ENCODE measurements at regions not wholly inside any gene's neighbourhood (a gene's known extent, or its start where the extent isn't known, plus 50 kb on each side); places are given as distances from the start of the nearest gene placed in this dataset.

DNA sequence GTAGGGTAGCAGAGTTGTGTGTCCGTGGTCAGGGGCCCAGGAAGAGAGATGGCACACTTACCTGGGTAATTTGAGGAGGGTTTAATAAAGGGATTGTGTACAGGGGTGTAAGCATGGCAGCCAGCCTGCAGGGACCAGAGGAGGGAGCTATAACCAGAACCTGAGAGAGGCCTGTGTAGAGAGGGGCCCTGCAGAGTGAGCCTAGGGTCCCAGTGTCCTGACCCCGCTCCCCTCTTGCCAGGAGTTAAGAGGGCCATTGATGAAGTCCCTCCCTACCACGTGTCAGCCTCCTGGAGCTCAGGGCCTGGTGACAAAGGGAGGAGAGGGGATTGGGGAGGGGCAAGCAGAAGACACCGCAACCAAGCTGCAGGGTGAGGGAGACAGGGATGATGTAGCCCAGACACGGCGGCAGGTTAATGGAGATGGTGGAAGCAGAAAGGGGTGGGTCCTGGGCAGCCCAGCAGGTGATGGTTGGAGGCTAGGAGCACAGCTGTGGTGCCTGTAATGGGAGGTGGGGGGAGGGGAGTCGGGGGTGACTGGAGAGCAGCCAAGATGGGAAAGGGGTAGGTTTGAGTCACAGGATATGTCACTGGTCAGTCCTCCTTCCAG, 165.4 kb upstream of the TOPAZ1 start:
- Histone ChIP-seq H3K9ac (ENCODE audit: low read depth, low read length) (no peak overlapping the region), H2BK5ac (ENCODE audit: low read depth, low read length, poor library complexity, severe bottlenecking) (no peak overlapping the region), H3K36me3 (ENCODE audit: control insufficient read depth, insufficient read depth, low read length) (no peaks in the 10 kb centered on the region), H3K4me1 (ENCODE audit: control insufficient read depth, insufficient read depth, low read length) (no peaks in the 10 kb centered on the region), H4K8ac (ENCODE audit: low read depth in 2 of 2, low read length in 2 of 2) (no peak overlapping the region), H3K4me2 (ENCODE audit: low read depth, low read length) (no peak overlapping the region), H3K14ac (replicated peaks; ENCODE audit: low read depth, low read length) (no peak overlapping the region), H2BK120ac (ENCODE audit: low read depth, low read length) (no peak overlapping the region), H4K91ac (ENCODE audit: insufficient read depth, low read depth, low read length) (no peak overlapping the region), H3K4me3 (ENCODE audit: insufficient read depth, low read depth, low read length) (no peak overlapping the region), H3K4ac (ENCODE audit: low read depth, low read length) (no peak overlapping the region), H3K27me3 (ENCODE audit: control insufficient read depth, insufficient read depth, low read length) (peaks cover 15% of the 10 kb centered on the region), H3K79me1 (ENCODE audit: low read depth in 1 of 2, low read length in 2 of 2) (no peaks in the 10 kb centered on the region), H3K23ac (ENCODE audit: low read depth, low read length) (no peak overlapping the region), H3K18ac (ENCODE audit: low read depth, low read length) (no peak overlapping the region), H2AK5ac (ENCODE audit: low read depth, low read length) (no peak overlapping the region), H2BK15ac (ENCODE audit: low read depth, low read length) (no peak overlapping the region), H3K56ac (ENCODE audit: extremely low read depth, insufficient read depth, low read length) (no peak overlapping the region), H2AFZ (replicated peaks; ENCODE audit: low read length, poor library complexity) (no peak overlapping the region), H4K20me1 (ENCODE audit: insufficient read depth, low read length) (no peaks in the 10 kb centered on the region), H3K27ac (ENCODE audit: insufficient read depth, low read length) (no peak overlapping the region), H3K9me3 (ENCODE audit: control insufficient read depth, insufficient read depth, low read length) (no peaks in the 10 kb centered on the region), H2BK20ac (ENCODE audit: low read depth, low read length) (no peak overlapping the region), H3K9me1 (ENCODE audit: insufficient read depth, low read length) (no peaks in the 10 kb centered on the region), H4K5ac (ENCODE audit: low read depth, low read length) (no peak overlapping the region), H2AK9ac (replicated peaks; ENCODE audit: low read depth, low read length, poor library complexity) (no peak overlapping the region)
- dilution Hi-C loops (cut with HindIII; ENCODE audit: low sequenced_read_pairs, unreplicated experiment) = no loop called here
- intact Hi-C loops (cut with micrococcal nuclease) = no loop called here
- DNase-seq (no peak), ATAC-seq (ENCODE audit: low read depth) (no peak)
- TF ChIP-seq, protein P1, sequence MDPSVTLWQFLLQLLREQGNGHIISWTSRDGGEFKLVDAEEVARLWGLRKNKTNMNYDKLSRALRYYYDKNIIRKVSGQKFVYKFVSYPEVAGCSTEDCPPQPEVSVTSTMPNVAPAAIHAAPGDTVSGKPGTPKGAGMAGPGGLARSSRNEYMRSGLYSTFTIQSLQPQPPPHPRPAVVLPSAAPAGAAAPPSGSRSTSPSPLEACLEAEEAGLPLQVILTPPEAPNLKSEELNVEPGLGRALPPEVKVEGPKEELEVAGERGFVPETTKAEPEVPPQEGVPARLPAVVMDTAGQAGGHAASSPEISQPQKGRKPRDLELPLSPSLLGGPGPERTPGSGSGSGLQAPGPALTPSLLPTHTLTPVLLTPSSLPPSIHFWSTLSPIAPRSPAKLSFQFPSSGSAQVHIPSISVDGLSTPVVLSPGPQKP (IDR thresholded peaks at IDR 0.05; ENCODE audit: borderline replicate concordance, low read depth, low read length) = no peak
- no peak for TF ChIP-seq FOS (IDR thresholded peaks at IDR 0.05; ENCODE audit: low read depth, low read length)
- no peak for TF ChIP-seq SMC3 (IDR thresholded peaks at IDR 0.05; ENCODE audit: low read depth, low read length)
- TF ChIP-seq MAFK (IDR thresholded peaks at IDR 0.05; ENCODE audit: low read depth, low read length) = no peak
- TF ChIP-seq, protein P2, sequence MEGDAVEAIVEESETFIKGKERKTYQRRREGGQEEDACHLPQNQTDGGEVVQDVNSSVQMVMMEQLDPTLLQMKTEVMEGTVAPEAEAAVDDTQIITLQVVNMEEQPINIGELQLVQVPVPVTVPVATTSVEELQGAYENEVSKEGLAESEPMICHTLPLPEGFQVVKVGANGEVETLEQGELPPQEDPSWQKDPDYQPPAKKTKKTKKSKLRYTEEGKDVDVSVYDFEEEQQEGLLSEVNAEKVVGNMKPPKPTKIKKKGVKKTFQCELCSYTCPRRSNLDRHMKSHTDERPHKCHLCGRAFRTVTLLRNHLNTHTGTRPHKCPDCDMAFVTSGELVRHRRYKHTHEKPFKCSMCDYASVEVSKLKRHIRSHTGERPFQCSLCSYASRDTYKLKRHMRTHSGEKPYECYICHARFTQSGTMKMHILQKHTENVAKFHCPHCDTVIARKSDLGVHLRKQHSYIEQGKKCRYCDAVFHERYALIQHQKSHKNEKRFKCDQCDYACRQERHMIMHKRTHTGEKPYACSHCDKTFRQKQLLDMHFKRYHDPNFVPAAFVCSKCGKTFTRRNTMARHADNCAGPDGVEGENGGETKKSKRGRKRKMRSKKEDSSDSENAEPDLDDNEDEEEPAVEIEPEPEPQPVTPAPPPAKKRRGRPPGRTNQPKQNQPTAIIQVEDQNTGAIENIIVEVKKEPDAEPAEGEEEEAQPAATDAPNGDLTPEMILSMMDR (conservative IDR thresholded peaks at IDR 0.05; ENCODE audit: low read depth, low read length) = no peak
- TF ChIP-seq RCOR1 (IDR thresholded peaks at IDR 0.05; ENCODE audit: insufficient replicate concordance, low read length) = no peak
- TF ChIP-seq CHD1 (IDR thresholded peaks at IDR 0.05; ENCODE audit: low read depth, low read length) = no peak
- no peak for TF ChIP-seq CEBPB (IDR thresholded peaks at IDR 0.05; ENCODE audit: low read depth, low read length)
- no peak for TF ChIP-seq MXI1 (IDR thresholded peaks at IDR 0.05; ENCODE audit: borderline replicate concordance, low read depth, low read length)
- TF ChIP-seq, protein P3, sequence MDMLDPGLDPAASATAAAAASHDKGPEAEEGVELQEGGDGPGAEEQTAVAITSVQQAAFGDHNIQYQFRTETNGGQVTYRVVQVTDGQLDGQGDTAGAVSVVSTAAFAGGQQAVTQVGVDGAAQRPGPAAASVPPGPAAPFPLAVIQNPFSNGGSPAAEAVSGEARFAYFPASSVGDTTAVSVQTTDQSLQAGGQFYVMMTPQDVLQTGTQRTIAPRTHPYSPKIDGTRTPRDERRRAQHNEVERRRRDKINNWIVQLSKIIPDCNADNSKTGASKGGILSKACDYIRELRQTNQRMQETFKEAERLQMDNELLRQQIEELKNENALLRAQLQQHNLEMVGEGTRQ (IDR thresholded peaks at IDR 0.05; ENCODE audit: low read depth, low read length) = no peak
- no peak for TF ChIP-seq RFX5 (IDR thresholded peaks at IDR 0.05; ENCODE audit: low read depth, low read length)
- no peak for TF ChIP-seq POLR2A (IDR thresholded peaks at IDR 0.05; ENCODE audit: low read depth, low read length)
- TF ChIP-seq RAD21 (IDR thresholded peaks at IDR 0.05; ENCODE audit: low read length) = no peak
- TF ChIP-seq NFE2L2 (IDR thresholded peaks at IDR 0.05; ENCODE audit: low read depth, low read length) = no peak
- no CpG with 5 or more reads among the region's 7 CpGs for WGBS, 2 experiments (ENCODE audit: extremely low coverage in 2 of 2, insufficient read length in 1 of 2)
- ChIA-PET CTCF (no interaction called here), POLR2A (ENCODE audit: unreplicated experiment) (no interaction called here)
- BruUV-seq (replicated peaks) = no TSS peak
- in situ Hi-C loops (cut with MboI; ENCODE audit: low sequenced_read_pairs) = no loop called here

Data from IMR-90 (cell line).